Choroid plexus epithelial cell (primary cell): ENCODE measurements at regions not wholly inside any gene's neighbourhood (a gene's known extent, or its start where the extent isn't known, plus 50 kb on each side); places are given as distances from the start of the nearest gene placed in this dataset.

Experiments
- DNase-seq: peaks from one replicate; pipeline ENCODE4 v3.0.0-alpha.2; 2010; ENCODE audit warnings: low read depth
- H3K4me3 ChIP-seq: 2 replicates; pipeline ENCODE4 v1.5.1; 2011; ENCODE audit warnings: low read depth, mild to moderate bottlenecking, control low read depth, low read length, moderate library complexity
- CTCF ChIP-seq: conservative IDR thresholded peaks from 2 replicates; pipeline ENCODE4 v1.5.1; 2011; ENCODE audit warnings: low read depth, mild to moderate bottlenecking, control low read depth, inconsistent platforms, low read length, moderate library complexity

DNA sequence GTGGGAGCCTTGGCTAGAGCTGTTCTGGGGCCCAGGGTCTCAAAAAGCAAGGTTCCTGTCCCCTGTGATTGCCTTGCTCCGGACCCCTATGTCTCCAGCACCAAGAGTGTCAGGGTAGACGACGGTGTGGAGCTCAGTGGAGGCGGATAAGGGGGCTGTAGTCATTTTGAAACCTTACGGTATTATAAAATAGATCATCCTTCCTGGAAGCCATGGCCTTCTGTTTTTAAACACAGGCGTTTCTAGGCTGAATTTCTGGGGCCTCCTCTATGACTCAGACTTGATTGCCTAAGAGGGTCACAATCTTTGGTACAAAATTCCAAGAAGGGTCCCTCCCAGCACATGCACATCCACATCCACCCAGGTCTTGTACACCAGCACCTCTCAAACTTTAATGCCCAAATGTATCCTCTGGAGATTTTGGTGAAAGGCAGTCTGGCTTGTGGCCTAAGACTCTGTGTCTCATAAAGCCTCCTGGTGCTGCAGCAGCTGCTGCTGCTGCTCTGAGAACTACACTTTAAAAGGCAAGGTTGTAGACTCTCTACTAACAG, 70.5 kb upstream of the XCR1 start:
- peak; percentile 82 for DNase-seq
- no peak for TF ChIP-seq CTCF
- no peak overlapping the region for H3K4me3 ChIP-seq

- H3K4me3 ChIP-seq = no peak overlapping the region
- no peak for DNase-seq
- no peak for TF ChIP-seq CTCF
Observed at GRCh38 chr3:46096781-46097180, 69.5 kb upstream of the XCR1 start.

GRCh38 chr3:46096336-46096735, 69.1 kb upstream of the XCR1 start:
- no peak for DNase-seq

GRCh38 chr3:46095307-46095706, 68.0 kb upstream of the XCR1 start:
- no peak for TF ChIP-seq CTCF
- no peak for DNase-seq
- no peak overlapping the region for H3K4me3 ChIP-seq

More at GRCh38 chr3:46096336-46096735, 69.1 kb upstream of the XCR1 start:
- H3K4me3 ChIP-seq = no peak overlapping the region
- no peak for TF ChIP-seq CTCF

DNA sequence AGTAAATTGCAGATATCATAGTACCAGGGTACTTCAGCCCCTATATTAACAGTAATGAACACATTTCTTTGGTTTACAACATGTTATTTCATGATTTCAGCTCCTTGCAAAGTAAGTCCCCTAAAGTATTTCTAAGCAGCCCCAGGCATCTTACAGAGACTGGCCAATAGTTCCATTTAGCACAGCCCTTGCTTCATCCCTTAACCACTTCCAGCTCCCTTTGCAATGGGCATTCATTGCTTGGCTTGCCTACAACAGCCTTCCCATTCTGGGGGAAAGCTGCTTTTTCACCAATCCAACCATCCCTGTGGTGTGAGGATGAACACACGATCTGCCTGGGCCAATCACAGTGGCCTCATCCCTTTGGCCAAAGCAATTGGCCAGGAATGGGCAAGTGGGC, 67.2 kb upstream of the XCR1 start:
- no peak overlapping the region for H3K4me3 ChIP-seq
- no peak for TF ChIP-seq CTCF
- no peak for DNase-seq

DNA sequence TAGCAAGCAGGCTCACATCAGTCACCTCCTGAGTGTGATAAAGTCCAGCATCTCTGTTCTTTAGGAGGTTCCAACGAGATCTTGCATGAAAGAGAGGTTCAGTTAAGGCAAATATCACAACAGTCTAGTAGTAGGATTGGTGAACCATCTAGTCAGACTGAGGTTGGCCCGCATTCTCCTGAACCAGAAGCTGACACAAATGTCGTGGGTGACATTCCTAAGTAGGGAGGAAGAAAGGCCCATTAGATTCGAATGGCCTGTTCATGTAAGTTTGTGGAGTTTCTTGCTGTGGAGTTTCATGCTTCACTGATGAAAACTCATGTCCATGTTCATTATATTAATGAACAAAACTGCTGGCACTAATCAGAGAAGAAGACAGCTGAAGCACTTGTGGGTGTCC, 66.7 kb upstream of the XCR1 start:
- DNase-seq = no peak
- no peak overlapping the region for H3K4me3 ChIP-seq
- no peak for TF ChIP-seq CTCF

DNA sequence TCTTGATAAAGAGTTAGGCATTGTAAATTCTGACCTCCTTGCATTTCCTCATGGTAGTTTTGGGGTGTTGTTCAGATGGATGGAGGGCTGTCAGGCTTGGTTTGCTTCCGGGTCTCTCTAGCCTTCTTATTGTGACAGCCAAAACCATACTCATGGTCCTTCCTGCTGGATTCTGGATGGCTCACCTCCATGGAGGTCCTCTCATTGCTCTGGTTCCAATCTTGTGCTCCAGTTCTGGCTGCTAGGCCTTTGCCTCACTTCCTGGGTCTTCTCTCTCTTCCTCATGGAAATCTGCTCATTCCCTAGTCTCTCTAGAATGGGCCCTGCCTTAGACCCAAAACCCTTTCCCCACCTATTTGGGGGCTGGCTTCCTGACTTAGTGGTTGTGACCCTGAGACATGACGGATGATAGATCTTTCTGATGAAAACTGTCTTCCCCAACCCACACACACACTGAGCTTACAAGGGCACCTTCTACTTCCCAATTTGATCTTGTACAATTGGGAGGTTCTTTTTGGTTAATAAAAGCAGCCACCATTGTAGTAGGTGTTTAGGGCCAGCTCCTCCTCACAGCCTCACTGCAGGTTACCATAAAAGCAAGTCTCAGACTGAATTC, 66.2 kb upstream of the XCR1 start:
- TF ChIP-seq CTCF = no peak
- no peak overlapping the region for H3K4me3 ChIP-seq
- no peak for DNase-seq
